RWPE2 (cell line): ENCODE measurements at regions not wholly inside any gene's neighbourhood (a gene's known extent, or its start where the extent isn't known, plus 50 kb on each side); places are given as distances from the start of the nearest gene placed in this dataset.

Experiments
- ATAC-seq: fragments of 200-7000 bp; cut with Tn5 transposase; 3 replicates; pipeline ENCODE4 v1.9.1; 2021; ENCODE audit warnings: low read depth
- DNase-seq: peaks from one replicate; pipeline ENCODE4 v3.0.0-alpha.2; 2020; ENCODE audit warnings: low spot score
- H3K27ac ChIP-seq: fragments of 450-650 bp; 2 replicates; pipeline ENCODE4 v1.5.1; 2017; ENCODE audit warnings: mild to moderate bottlenecking; ENCODE audit not compliant: poor library complexity, severe bottlenecking
- H3K27me3 ChIP-seq: fragments of 250-450 bp; sonication (Bioruptor Pico); 2 replicates; pipeline ENCODE4 v1.5.1; 2021; ENCODE audit warnings: mild to moderate bottlenecking, moderate library complexity; ENCODE audit not compliant: insufficient read depth, poor library complexity, severe bottlenecking
- H3K36me3 ChIP-seq: fragments of 250-450 bp; sonication (Bioruptor Pico); 2 replicates; pipeline ENCODE4 v1.5.1; 2020; ENCODE audit warnings: low read depth, mild to moderate bottlenecking, moderate library complexity
- H3K4me1 ChIP-seq: fragments of 250-450 bp; sonication (Bioruptor Pico); 2 replicates; pipeline ENCODE4 v1.5.1; 2021; ENCODE audit warnings: mild to moderate bottlenecking, moderate library complexity; ENCODE audit not compliant: insufficient read depth, poor library complexity, severe bottlenecking
- H3K4me3 ChIP-seq: fragments of 250-450 bp; sonication (Bioruptor Pico); 2 replicates; pipeline ENCODE4 v1.5.1; 2021; ENCODE audit warnings: mild to moderate bottlenecking, moderate library complexity; ENCODE audit not compliant: severe bottlenecking
- H3K9me3 ChIP-seq: fragments of 250-450 bp; sonication (Bioruptor Pico); 2 replicates; pipeline ENCODE4 v1.5.1; 2021; ENCODE audit warnings: mild to moderate bottlenecking, moderate library complexity; ENCODE audit not compliant: severe bottlenecking
- TF ChIP-seq, protein P1 (sequence below): fragments of 450-650 bp; IDR thresholded peaks from one replicate; pipeline ENCODE4 v1.5.1; 2017; ENCODE audit warnings: mild to moderate bottlenecking, moderate library complexity; ENCODE audit not compliant: poor library complexity, severe bottlenecking

DNA sequence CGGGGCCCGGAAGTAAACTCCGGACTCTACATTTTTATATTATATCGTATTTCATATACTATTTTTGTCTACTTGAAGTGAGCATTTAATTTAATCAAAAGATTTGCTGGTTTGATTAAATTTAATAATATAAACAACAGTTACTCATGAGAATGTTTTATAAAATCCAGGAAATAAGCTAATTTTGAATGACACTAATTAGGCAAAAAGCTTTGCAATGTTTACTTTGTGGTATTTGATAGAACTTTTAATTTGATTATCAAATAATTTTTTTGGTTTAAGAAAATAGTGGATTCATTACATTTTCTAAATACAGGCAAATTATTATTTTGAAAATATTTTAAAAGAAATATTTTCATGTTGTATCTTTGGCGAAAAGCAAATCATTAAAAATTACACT, 900.4 kb upstream of the CDH2 start:
- Histone ChIP-seq H3K4me1 (no peaks in the 10 kb centered on the region), H3K27ac (no peak overlapping the region)

GRCh38 chr18:29076645-29077044, 899.7 kb upstream of the CDH2 start:
- Histone ChIP-seq H3K4me3 (no peak overlapping the region), H3K27ac (no peak overlapping the region), H3K27me3 (no peaks in the 10 kb centered on the region), H3K9me3 (no peaks in the 10 kb centered on the region), H3K36me3 (no peaks in the 10 kb centered on the region), H3K4me1 (no peaks in the 10 kb centered on the region)
- ATAC-seq (no peak), DNase-seq (no peak)
- TF ChIP-seq, protein P1, sequence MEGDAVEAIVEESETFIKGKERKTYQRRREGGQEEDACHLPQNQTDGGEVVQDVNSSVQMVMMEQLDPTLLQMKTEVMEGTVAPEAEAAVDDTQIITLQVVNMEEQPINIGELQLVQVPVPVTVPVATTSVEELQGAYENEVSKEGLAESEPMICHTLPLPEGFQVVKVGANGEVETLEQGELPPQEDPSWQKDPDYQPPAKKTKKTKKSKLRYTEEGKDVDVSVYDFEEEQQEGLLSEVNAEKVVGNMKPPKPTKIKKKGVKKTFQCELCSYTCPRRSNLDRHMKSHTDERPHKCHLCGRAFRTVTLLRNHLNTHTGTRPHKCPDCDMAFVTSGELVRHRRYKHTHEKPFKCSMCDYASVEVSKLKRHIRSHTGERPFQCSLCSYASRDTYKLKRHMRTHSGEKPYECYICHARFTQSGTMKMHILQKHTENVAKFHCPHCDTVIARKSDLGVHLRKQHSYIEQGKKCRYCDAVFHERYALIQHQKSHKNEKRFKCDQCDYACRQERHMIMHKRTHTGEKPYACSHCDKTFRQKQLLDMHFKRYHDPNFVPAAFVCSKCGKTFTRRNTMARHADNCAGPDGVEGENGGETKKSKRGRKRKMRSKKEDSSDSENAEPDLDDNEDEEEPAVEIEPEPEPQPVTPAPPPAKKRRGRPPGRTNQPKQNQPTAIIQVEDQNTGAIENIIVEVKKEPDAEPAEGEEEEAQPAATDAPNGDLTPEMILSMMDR = no peak

More for the DNA sequence above, 900.4 kb upstream of the CDH2 start:
- H3K36me3 ChIP-seq = no peaks in the 10 kb centered on the region
- TF ChIP-seq, protein P1 = no peak
- H3K9me3 ChIP-seq = no peaks in the 10 kb centered on the region
- no peak for ATAC-seq
- DNase-seq = no peak
- H3K4me3 ChIP-seq = no peak overlapping the region
- H3K27me3 ChIP-seq = no peaks in the 10 kb centered on the region

DNA sequence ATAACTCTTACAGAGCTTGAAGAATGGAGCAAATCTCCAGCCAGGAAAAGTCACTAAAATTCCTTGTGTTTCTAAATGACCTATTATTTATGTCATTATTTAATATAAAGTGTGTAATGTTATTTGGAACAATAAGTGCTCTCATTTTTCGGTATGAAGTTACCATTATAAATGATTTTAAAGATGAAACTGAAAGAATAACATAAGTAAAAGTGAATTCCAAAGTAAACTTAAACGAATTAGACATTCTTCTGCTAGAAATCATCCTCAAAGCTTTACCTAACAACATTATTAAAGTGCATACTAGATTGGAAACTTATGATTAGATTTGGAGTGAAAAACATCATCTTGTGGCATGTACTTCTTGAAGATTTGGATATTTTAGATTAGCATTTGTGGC, 897.2 kb upstream of the CDH2 start:
- no peak for DNase-seq
- H3K4me3 ChIP-seq = no peak overlapping the region
- H3K27me3 ChIP-seq = no peaks in the 10 kb centered on the region
- TF ChIP-seq, protein P1 = no peak
- no peak for ATAC-seq
- no peak overlapping the region for H3K27ac ChIP-seq
- H3K36me3 ChIP-seq = no peaks in the 10 kb centered on the region
- H3K9me3 ChIP-seq = no peaks in the 10 kb centered on the region
- no peaks in the 10 kb centered on the region for H3K4me1 ChIP-seq

DNA sequence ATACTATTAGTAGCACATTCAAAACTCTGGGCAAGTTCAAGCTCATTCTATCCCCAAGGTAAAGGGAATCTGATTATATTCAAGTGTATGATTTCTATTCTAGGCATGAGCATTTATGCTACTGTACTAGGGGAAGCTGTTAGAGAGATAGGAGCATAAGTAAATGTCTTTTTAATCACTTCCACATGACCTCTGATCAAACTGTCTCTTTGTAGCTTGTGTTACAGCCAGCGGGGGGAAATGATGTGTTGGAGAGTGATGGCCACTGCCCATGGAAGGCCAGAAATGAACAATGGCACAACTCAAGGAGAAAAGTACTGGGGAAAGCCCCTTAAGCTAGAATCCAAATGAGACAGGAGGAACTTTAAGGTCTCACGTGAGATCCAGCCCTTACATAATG, 894.9 kb upstream of the CDH2 start:
- no peak for DNase-seq
- Histone ChIP-seq H3K9me3 (no peaks in the 10 kb centered on the region), H3K4me3 (no peak overlapping the region), H3K36me3 (no peaks in the 10 kb centered on the region), H3K4me1 (no peaks in the 10 kb centered on the region), H3K27me3 (no peaks in the 10 kb centered on the region), H3K27ac (no peak overlapping the region)
- no peak for ATAC-seq
- TF ChIP-seq, protein P1 = no peak

GRCh38 chr18:29063346-29063745, 886.4 kb upstream of the CDH2 start:
- H3K4me1 ChIP-seq = no peaks in the 10 kb centered on the region
- H3K27me3 ChIP-seq = no peaks in the 10 kb centered on the region
- ATAC-seq = no peak
- no peak for DNase-seq
- TF ChIP-seq, protein P1 = no peak
- no peak overlapping the region for H3K4me3 ChIP-seq
- H3K27ac ChIP-seq = no peak overlapping the region
- no peaks in the 10 kb centered on the region for H3K36me3 ChIP-seq
- H3K9me3 ChIP-seq = no peaks in the 10 kb centered on the region
